ENCODE measurements at regions not wholly inside any gene's neighbourhood (a gene's known extent, or its start where the extent isn't known, plus 50 kb on each side); places are given as distances from the start of the nearest gene placed in this dataset.

DNA sequence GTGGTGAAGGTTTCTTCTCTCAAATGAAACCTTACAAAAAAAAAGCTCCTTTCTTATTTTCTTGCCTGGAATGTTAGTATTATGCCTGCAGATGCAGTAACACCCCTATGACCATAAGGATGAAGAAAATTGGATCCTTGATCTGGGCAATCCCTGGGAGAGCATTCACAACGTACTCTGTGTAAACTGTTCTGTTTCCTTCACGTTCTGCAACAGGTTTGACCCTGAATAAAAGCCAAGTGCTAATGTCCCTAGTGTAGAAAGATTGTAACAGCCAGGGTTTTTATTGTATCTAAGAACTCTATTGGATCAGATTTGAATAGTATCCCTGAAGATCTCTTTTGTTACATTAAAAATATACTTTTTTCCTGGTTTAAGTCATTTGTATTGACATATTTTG, 1639.6 kb upstream of the ACO1 start:
- TF ChIP-seq FOSL2 (CRISPR knock-in tag; IDR thresholded peaks at IDR 0.05) (no peak), SOX5 (CRISPR knock-in tag; IDR thresholded peaks at IDR 0.05; ENCODE audit: borderline replicate concordance) (no peak)
